ENCODE measurements at regions not wholly inside any gene's neighbourhood (a gene's known extent, or its start where the extent isn't known, plus 50 kb on each side); places are given as distances from the start of the nearest gene placed in this dataset.
"Not testable (repeated sequence)": the region's sequence is repeated elsewhere in the genome, so short reads cannot be mapped to it uniquely, and the experiment has no call there.

DNA sequence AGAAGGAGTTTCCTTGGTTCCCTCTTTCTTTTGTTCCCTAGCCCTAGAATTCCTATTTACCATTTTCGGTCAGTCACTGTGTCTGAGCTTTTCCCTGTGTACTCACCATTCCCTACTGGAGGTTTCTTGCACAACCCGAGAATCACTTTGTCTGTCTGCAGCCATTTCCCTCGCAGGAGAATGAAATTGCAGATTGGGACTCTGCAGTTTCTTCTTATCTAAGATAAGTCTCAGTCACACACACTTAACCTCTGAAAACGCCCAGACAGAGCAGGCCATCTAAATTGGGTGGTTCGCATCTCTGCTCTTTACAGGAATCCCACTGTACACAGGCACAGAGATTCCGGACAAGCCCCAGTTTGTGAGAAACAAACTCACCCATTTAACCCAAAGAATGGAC lies 58.6 kb upstream of the CNTNAP2 start:
- no peak for DNase-seq (ENCODE audit: low read depth)

DNA sequence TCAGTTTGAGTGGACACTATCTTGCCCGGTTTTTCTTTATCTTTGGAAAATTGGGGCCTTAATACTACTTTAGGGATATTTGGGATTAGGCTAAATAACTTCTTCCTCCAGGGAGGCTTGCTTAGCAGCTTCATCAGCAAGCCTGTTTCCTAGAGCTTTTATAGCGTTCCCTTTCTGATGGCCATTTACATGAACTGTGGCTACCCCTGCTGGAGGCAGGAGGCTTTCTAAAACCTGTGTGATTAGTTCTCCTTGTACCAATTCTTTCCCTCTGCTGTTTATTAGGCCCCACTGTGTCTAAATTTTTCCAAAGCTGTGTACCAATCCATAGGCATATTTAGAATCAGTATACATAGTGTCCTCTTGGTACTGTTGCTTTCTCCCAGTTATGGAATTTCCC lies 61.7 kb upstream of the CNTNAP2 start:
- DNase-seq (ENCODE audit: low read depth) = no peak

DNA sequence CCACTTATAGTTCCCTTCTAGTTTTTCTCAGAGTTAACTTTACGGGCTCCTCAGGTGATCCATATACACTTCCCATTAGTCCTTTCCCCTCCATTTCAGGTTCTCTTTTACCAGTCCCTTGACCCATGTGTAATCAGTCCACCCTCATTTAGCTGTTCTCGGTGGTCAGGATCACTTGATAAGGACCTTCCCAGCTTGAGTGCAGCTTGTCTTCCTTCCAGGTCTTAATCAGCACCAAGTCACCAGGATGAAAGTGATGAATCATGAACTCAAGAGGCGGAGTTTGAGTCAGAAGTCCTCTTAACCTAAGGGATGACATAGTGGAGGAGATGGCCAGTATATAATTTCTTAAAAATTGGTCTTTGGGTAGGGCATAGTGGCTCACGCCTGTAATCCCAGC lies 63.1 kb upstream of the CNTNAP2 start:
- DNase-seq (ENCODE audit: low read depth) = peak; percentile 8

DNA sequence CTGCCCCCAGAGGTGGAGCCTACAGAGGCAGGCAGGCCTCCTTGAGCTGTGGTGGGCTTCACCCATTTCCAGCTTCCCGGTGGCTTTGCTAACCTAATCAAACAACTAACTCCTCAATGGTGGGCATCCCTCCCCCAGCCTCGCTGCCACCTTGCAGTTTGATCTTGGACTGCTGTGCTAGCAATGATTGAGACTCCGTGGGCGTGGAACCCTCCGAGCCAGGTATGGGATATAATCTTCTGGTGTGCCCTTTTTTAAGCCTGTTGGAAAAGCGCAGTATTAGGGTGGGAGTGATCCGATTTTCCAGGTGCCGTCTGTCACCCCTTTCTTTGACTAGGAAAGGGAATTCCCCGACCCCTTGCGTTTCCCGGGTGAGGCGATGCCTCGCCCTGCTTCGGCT lies 73.3 kb upstream of the CNTNAP2 start:
- not testable (repeated sequence) for DNase-seq (ENCODE audit: low read depth)

DNA sequence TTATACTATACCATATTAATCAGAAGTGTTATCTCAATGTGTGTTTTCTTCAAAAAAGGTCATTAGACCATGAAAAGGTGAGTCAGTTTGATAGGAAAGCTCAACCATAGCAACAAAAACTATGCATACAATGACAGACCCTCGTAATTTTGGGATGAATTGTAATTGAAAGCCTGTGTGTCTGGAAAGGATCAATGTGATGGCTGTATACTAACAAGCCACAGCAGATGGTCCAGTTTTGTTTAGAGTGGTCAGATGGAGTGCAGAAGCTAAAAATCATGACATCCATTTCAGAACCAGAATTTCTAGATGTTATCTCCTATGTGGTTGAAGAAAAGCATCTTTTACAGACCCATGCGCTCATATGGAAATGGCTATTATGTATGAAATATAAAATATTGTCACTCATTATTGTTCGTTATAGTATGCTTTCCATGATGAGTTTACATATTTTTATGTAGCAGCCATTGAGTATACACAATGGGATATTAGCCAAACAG lies 88.3 kb upstream of the CNTNAP2 start:
- no peak for DNase-seq (ENCODE audit: low read depth)

DNA sequence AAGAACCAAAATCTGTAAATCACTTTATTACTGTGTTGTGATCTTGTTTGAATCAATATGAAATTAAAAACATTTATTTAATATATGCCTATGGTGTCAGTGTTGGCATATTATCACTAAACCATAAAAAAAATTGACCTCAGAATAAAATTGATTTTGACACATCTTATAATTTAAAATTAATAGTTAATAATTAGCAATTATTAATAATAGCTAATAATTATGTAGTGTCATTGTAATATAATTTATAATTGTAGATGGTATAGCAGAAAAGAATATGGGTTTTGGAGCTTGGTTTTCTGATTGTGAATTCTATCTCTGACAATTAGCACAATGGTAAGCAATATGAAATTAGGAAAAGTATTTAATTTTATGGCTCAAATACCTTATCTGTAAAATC lies 89.4 kb upstream of the CNTNAP2 start:
- no peak for DNase-seq (ENCODE audit: low read depth)

DNA sequence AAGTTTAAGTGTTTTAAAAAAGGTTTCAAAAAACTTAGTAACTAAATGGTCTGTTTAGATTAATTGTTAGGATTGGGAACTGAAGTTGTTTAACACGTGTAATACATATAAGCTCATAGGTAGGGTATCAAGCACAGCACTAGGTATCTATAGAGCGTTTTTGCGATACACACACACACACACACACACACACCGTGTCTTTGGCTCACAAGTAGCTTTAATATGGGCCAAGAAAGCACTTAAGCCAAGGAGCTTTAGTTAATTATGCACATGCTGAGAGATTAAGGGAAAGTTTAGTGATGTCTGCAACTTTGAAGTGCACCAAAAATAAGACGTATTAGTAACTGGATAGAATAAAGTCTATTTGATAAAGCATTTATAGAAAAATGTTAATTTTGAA lies 93.8 kb upstream of the CNTNAP2 start:
- DNase-seq (ENCODE audit: low read depth) = no peak

DNA sequence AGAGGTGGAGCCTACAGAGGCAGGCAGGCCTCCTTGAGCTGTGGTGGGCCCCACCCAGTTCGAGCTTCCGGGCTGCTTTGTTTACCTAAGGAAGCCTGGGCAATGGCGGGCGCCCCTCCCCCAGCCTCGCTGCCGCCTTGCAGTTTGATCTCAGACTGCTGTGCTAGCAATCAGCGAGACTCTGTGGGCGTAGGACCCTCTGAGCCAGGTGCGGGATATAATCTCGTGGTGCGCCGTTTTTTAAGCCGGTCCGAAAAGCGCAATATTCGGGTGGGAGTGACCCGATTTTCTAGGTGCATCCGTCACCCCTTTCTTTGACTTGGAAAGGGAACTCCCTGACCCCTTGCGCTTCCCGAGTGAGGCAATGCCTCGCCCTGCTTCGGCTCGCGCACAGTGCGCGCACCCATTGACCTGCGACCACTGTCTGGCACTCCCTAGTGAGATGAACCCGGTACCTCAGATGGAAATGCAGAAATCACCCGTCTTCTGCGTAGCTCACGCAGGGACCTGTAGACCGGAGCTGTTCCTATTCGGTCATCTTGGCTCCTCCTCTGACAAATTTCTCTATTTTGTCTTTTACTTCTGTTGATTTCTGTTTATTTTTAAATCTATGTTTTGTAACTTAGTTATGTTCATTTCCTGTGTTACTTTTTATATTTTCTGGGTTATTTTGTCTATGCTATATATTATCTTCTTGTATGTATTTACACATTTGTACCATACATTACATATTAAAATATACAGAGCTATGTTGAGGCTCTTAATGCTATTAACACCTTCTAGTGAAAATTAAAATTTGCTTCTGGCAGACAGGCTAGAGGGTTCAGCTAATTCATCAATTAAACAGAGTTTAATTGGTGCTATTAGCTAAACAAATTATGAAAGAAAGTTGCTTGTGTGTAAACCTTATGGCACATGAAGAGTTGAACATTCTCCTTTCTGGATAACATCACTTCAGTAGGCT lies 97.3 kb upstream of the CNTNAP2 start:
- not testable (repeated sequence) for DNase-seq (ENCODE audit: low read depth)

DNA sequence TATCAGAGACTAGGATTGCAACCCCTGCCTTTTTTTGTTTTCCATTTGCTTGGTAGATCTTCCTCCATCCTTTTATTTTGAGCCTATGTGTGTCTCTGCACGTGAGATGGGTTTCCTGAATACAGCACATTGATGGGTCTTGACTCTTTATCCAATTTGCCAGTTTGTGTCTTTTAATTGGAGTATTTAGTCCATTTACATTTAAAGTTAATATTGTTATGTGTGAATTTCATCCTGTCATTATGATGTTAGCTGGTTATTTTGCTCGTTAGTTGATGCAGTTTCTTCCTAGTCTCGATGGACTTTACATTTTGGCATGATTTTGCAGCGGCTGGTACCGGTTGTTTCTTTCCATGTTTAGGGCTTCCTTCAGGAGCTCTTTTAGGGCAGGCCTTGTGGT lies 99.2 kb upstream of the CNTNAP2 start:
- not testable (repeated sequence) for DNase-seq (ENCODE audit: low read depth)

DNA sequence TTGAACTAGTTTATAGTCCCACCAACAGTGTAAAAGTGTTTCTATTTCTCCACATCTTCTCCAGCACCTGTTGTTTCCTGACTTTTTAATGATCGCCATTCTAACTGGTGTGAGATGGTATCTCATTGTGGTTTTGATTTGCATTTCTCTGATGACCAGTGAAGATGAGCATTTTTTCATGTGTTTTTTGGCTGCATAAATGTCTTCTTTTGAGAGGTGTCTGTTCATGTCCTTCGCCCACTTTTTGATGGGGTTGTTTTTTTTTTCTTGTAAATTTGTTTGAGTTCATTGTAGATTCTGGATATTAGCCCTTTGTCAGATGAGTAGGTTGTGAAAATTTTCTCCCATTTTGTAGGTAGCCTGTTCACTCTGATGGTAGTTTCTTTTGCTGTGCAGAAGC lies 102.4 kb upstream of the CNTNAP2 start:
- DNase-seq (ENCODE audit: low read depth) = not testable (repeated sequence)

DNA sequence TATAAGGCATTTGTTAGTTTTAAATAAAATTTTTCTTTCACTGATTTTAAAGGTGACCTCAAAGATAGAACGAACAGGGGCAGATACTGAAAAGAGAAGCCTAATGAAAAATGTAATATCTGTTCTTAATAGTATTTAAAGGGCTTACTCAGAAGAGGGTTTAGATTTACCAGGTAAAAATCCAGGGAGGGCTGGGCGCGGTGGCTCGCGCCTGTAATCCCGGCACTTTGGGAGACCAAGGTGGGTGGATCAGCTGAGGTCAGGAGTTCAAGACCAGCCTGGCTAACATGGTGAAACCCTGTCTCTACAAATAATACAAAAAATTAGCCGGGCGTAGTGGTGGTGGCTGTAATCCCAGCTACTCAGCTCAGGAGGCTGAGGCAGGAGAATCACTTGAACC lies 108.3 kb upstream of the CNTNAP2 start:
- DNase-seq (ENCODE audit: low read depth) = no peak

DNA sequence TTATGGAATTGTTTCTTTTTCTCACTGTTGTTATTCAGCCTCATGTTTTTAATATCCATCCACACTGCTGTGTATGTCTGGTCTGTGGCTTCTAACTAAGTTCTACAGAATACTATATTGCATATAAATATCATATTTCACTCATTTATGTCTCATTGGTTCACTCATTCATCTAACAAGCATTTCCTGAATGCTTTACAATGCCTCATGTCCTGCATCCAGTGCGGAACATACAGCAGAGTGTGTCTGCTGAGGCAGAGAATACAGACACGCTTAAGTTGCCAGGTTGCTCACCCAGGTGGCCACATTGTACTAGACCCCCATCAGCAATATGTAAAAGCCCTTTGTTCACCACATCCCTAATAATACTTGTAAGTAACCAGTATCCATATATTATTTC lies 111.8 kb upstream of the CNTNAP2 start:
- DNase-seq (ENCODE audit: low read depth) = no peak

DNA sequence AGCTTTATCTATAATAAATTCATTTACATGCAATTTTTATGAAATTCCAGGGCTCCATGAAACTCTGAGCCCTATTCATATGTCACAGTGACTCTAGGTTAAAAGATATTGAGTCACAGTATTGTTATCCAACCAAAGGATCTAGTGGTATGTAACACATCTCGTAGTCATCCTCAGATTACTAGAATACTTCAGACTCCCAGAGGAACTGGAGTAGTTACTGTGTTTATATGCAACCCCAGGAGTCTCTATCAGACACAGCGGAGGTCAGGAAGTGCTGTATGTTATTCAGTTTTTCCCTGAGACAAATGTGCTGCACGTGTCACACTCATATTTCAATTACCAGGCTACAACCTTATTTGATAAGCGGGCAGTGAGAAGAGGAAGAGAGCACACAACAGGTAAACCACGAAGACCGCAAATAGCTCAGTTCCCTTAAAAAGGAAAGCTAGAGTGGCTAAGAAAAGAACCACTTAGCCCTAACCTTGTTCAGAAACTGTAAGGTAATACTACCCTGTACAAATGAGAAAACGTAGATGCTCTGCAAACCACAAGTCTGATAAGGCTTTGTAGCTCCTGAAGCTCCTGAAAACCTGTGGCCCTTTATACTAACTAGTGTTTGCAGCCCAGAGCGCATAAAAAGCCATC lies 114.0 kb upstream of the CNTNAP2 start:
- DNase-seq (ENCODE audit: low read depth) = peak; percentile 13

DNA sequence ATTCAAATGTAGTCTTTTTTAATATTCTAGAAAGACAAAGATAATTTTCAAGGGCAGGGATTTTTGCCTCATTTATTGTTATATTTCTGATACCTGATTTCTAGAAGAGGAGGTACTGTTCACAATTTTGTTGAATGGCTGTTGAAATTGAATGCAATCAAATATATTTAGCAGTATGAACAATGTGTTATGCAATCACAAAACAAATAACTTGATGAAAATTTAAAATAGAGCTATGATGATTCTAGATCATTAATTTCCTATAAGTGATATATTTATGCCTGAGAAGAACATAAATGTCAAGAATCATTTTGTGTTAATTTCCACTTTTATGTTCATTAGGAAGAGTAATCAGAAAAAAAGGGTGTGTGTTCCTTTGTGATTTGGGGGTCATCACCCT lies 114.6 kb upstream of the CNTNAP2 start:
- DNase-seq (ENCODE audit: low read depth) = no peak

DNA sequence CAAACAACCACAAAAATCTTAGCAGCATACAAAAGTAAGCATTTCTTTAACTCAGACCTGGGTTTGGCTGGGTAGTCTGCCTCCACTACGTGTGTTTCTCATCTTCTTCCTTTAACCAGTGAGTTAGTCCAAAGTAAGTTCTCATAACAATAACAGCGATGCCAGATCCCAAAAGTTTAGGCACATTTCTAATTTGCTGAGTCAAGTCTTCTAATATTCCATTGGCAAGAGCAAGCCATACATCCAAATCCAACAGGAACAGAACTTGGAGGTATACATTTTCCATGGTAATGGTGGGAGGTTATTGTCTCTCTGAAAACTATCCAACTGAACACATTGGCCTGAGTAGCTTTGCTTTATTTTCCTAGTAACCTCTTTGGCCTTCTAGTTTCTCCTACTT lies 115.7 kb upstream of the CNTNAP2 start:
- no peak for DNase-seq (ENCODE audit: low read depth)

DNA sequence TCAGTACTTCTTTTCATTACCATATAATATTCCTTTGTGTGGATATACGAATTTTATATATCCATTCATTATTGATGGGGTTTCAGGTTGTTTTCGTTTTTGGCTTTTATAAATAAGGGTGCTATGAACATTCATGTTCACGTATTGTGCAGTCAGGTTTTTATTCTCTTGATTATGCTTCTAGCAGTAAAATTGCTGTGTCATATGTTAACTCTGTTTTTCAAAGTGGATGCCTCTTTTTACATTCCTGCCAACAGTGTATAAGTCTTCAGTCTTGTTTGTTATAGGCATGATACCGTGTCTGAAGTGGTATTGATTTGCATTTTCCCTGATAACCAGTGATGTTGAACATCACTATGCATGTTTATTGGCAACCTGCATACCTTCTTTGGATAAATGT lies 127.1 kb upstream of the CNTNAP2 start:
- no peak for DNase-seq (ENCODE audit: low read depth)

DNA sequence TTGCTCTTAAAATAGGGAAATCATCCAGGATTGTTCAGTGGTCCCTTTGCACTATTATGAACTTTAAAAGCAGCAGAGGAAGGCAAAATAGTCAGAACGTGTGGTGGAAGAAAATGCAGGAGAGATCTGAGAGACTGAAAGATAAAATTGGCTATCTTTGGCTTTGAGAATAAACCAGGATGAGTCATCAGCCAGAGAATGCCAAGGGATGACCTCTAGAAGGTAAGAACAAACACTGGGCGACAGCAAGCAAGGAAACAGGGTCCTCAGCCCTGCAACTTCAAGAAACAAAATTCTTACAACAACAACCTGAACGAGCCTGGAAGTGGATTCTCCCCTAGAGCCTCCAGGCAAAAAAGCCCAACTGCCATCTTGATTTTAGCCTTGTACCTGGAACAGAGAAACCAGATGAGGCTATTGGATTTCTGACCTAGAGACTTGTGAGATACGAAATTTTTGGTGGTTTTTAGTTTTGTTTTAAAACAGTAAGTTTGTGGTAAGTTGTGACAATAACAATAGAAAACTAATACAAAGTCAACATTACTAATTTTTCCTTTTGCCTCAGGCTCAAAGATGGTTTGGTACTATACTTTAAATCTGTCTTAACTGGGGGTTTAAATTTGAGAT lies 130.2 kb upstream of the CNTNAP2 start:
- DNase-seq (ENCODE audit: low read depth) = no peak

DNA sequence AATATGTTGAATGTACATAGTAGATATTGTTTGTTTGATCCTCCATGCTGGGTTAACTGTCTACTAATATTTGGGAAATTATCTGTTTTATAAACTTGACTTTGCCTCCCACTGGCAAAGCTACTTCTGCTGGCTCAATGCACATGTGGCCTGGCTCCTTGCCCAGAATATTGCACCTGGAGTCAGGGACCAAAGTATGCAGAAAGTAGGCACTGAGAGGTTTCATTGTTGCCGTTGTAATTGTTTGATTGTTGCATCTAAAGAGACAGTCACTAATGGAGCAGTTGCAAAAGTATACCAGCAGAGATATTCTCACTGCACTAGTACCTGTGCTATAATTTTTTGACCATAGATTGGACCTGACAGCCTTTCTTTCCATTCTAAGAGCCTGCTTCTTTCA lies 137.8 kb upstream of the CNTNAP2 start:
- DNase-seq (ENCODE audit: low read depth) = no peak

DNA sequence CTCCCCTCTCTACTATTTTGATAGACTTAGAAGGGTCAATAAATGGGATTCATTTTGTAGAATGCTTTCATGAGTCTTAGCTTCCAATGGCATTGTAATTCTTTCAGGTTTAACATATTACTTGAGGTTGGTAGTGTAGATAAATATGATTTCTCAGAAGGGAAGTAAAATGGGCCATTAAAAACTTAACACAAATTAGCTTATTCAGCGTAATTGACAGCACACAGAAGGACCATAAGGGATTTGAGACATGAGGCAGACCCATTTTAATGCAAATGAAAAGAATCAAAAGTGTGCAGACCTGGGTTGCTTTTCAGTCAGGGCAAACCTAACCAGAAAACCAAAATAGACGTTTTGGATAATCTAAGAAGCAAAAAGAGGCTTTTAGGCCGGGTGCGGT lies 156.6 kb upstream of the CNTNAP2 start:
- DNase-seq (ENCODE audit: low read depth) = no peak

DNA sequence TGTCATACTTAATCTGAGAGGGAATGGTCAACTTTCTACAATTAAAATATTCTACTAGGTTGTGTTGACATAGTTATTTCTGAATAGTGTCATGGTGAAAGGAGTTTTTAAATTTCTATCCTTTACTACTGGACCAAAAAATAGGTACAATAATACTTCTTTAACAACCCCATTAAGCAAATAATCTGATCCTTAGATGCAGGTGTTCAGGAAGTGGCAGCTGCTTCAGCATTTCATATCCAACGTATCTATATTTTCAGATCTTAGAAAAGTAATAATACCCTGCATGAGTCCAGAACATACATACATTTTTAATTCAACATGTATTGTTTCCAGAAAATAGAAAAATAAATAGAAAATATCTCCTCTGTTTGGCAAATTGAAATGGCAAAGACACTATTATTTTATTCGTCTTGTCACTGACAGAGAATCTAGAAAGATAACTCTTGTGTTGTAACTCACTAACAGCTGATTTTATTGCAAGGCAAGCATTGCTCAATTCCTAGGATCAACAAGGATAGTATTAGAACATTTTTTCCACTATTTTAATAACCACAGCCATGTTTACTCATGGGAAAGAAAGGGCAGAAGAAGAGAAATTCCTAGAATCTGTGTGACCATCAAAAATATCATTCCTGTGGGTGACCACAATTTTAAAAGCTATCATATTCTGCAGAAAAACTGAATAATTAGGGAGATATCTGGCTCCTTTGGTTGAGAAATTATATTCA lies 159.3 kb upstream of the CNTNAP2 start:
- peak; percentile 54 for DNase-seq (ENCODE audit: low read depth)

DNA sequence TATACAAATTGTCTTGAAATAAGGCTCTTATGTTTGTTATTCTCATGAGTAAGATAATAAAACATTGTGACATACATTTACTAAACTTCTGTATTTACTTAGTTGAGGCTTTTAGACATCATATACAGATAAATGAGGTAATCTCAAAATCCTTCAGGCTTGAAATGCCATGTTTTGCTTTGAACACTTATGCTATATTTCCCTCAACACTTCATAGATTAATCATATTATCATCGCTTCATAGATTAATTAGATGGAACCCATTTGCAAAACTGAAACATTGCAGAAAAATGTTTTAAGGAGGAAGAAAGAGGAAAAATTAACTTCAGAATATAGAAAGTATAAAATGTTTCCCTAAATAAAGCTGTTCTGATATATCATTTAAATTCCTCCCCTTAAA lies 165.0 kb upstream of the CNTNAP2 start:
- DNase-seq (ENCODE audit: low read depth) = no peak

DNA sequence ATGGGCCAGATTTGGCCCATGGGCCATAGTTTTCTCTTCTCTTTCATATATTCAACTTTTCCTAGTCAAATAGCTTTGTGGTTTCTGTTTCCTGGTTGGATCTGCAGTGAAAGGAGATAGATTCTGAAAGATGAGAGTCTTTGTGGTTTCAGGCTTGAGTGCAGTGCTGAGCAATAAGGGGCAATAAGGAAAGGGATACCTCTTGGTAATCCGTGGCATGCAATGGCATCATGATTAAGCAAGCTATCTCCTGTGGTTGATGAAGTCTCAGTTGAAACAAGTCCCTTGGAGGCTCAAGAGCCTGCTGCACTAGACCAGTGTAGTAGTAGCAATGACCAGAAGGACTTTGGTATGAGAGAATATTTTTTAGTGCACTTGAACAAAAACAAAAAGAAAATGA lies 187.7 kb upstream of the CNTNAP2 start:
- DNase-seq (ENCODE audit: low read depth) = peak; percentile 69

All from stromal cell of bone marrow (primary cell).